HEK293 (cell line): ENCODE measurements at regions not wholly inside any gene's neighbourhood (a gene's known extent, or its start where the extent isn't known, plus 50 kb on each side); places are given as distances from the start of the nearest gene placed in this dataset.

Experiments
- AEBP2 ChIP-seq: fragments of 450-650 bp; formaldehyde crosslinking; IDR thresholded peaks from 2 replicates; pipeline ENCODE4 v1.5.1; 2016; ENCODE audit warnings: missing biosample characterization, missing genetic modification characterization, borderline replicate concordance
- CTCF ChIP-seq: fragments of 450-650 bp; formaldehyde crosslinking; IDR thresholded peaks from 2 replicates; pipeline ENCODE4 v1.5.1; 2016; ENCODE audit warnings: missing biosample characterization, missing genetic modification characterization
- REST ChIP-seq: fragments of 450-650 bp; formaldehyde crosslinking; IDR thresholded peaks from 2 replicates; pipeline ENCODE4 v1.5.1; 2016; ENCODE audit warnings: missing biosample characterization, missing genetic modification characterization
- ZBTB49 ChIP-seq: fragments of 450-650 bp; formaldehyde crosslinking; IDR thresholded peaks from 2 replicates; pipeline ENCODE4 v1.5.1; 2016; ENCODE audit warnings: missing biosample characterization, missing genetic modification characterization, low read depth
- ZNF138 ChIP-seq: fragments of 450-650 bp; formaldehyde crosslinking; IDR thresholded peaks from 2 replicates; pipeline ENCODE4 v1.5.1; 2016; ENCODE audit warnings: missing biosample characterization, missing genetic modification characterization, borderline replicate concordance
- ZNF19 ChIP-seq: fragments of 450-650 bp; formaldehyde crosslinking; IDR thresholded peaks from 2 replicates; pipeline ENCODE4; 2016; ENCODE audit warnings: missing biosample characterization, missing genetic modification characterization, low read depth
- ZNF398 ChIP-seq: fragments of 450-650 bp; formaldehyde crosslinking; IDR thresholded peaks from 2 replicates; pipeline ENCODE4 v1.5.1; 2017; ENCODE audit warnings: missing biosample characterization, missing genetic modification characterization
- ZNF580 ChIP-seq: fragments of 450-650 bp; formaldehyde crosslinking; IDR thresholded peaks from 2 replicates; pipeline ENCODE4 v1.5.1; 2016; ENCODE audit warnings: missing biosample characterization, missing genetic modification characterization
- ZNF704 ChIP-seq: fragments of 450-650 bp; formaldehyde crosslinking; IDR thresholded peaks from 2 replicates; pipeline ENCODE4 v1.5.1; 2016; ENCODE audit warnings: missing biosample characterization, missing genetic modification characterization

- no peak for TF ChIP-seq REST (tag by site-specific recombination)
- TF ChIP-seq ZNF580 (tag by site-specific recombination), result no peak
- no peak for TF ChIP-seq CTCF (tag by site-specific recombination)
- TF ChIP-seq ZNF19 (tag by site-specific recombination), result no peak
- no peak for TF ChIP-seq ZNF704 (tag by site-specific recombination)
- TF ChIP-seq ZNF398 (tag by site-specific recombination), result no peak
- no peak for TF ChIP-seq ZBTB49 (tag by site-specific recombination)
- TF ChIP-seq AEBP2 (tag by site-specific recombination), result no peak
- no peak for TF ChIP-seq ZNF138 (tag by site-specific recombination)
These were observed 248.7 kb upstream of the PELI2 start for GRCh38 chr14:55869397-55870049.
